ENCODE measurements at regions not wholly inside any gene's neighbourhood (a gene's known extent, or its start where the extent isn't known, plus 50 kb on each side); places are given as distances from the start of the nearest gene placed in this dataset.

- no peak for TF ChIP-seq FOXK1 (CRISPR knock-in tag; IDR thresholded peaks at IDR 0.05; ENCODE audit: borderline replicate concordance)
- no peak for TF ChIP-seq ADNP (tag; IDR thresholded peaks at IDR 0.05)
These were observed 204.8 kb upstream of the RPS6KA3 start for GRCh38 chrX:20471483-20471882.

All from K562 (cell line).